CD4-positive, alpha-beta T cell treated with Interleukin-10 for 1 hour (primary cell): ENCODE measurements at regions not wholly inside any gene's neighbourhood (a gene's known extent, or its start where the extent isn't known, plus 50 kb on each side); places are given as distances from the start of the nearest gene placed in this dataset.
"Not testable (repeated sequence)": the region's sequence is repeated elsewhere in the genome, so short reads cannot be mapped to it uniquely, and the experiment has no call there.

Source experiments
- DNase-seq: peaks from one replicate; pipeline ENCODE4 v3.0.0-alpha.2; 2020

- DNase-seq, result no peak
Observed at GRCh38 chr4:20196476-20196875, 55.2 kb upstream of the SLIT2 start.

GRCh38 chr4:20195071-20195885, 56.4 kb upstream of the SLIT2 start:
- DNase-seq, result no peak

GRCh38 chr4:20194123-20195013, 57.3 kb upstream of the SLIT2 start:
- DNase-seq, result no peak

GRCh38 chr4:20193141-20193936, 58.4 kb upstream of the SLIT2 start:
- DNase-seq, result no peak

GRCh38 chr4:20192736-20193135, 59.0 kb upstream of the SLIT2 start:
- DNase-seq, result no peak

GRCh38 chr4:20185103-20185502, 66.6 kb upstream of the SLIT2 start:
- no peak for DNase-seq

GRCh38 chr4:20183131-20183530, 68.6 kb upstream of the SLIT2 start:
- DNase-seq, result not testable (repeated sequence)

GRCh38 chr4:20181926-20182325, 69.8 kb upstream of the SLIT2 start:
- DNase-seq, result no peak

- no peak for DNase-seq
Observed at GRCh38 chr4:20180509-20180908, 71.2 kb upstream of the SLIT2 start.

- no peak for DNase-seq
Observed at GRCh38 chr4:20178902-20179576, 72.7 kb upstream of the SLIT2 start.

- no peak for DNase-seq
Observed at GRCh38 chr4:20176881-20177280, 74.8 kb upstream of the SLIT2 start.

- no peak for DNase-seq
Observed at GRCh38 chr4:20172070-20172760, 79.5 kb upstream of the SLIT2 start.

- DNase-seq, result no peak
Observed at GRCh38 chr4:20166544-20166943, 85.2 kb upstream of the SLIT2 start.

- no peak for DNase-seq
Observed at GRCh38 chr4:20159516-20159915, 92.2 kb upstream of the SLIT2 start.

- no peak for DNase-seq
Observed at GRCh38 chr4:20158195-20158594, 93.5 kb upstream of the SLIT2 start.

- DNase-seq, result no peak
Observed at GRCh38 chr4:20151436-20151835, 100.3 kb upstream of the SLIT2 start.

- not testable (repeated sequence) for DNase-seq
Observed at GRCh38 chr4:20149143-20149542, 102.6 kb upstream of the SLIT2 start.

GRCh38 chr4:20137176-20137575, 114.5 kb upstream of the SLIT2 start:
- no peak for DNase-seq

GRCh38 chr4:20127626-20128025, 124.1 kb upstream of the SLIT2 start:
- no peak for DNase-seq

- DNase-seq, result no peak
Observed at GRCh38 chr4:20126906-20127305, 124.8 kb upstream of the SLIT2 start.

- DNase-seq, result no peak
Observed at GRCh38 chr4:20124317-20125026, 127.2 kb upstream of the SLIT2 start.
